ENCODE measurements at regions not wholly inside any gene's neighbourhood (a gene's known extent, or its start where the extent isn't known, plus 50 kb on each side); places are given as distances from the start of the nearest gene placed in this dataset.
"Not testable (repeated sequence)": the region's sequence is repeated elsewhere in the genome, so short reads cannot be mapped to it uniquely, and the experiment has no call there.

- DNase-seq (ENCODE audit: low read depth, low spot score), result no peak
- no peaks in the 10 kb centered on the region; the same call in 1 of the 2 replicates for H3K27me3 ChIP-seq (ENCODE audit: control insufficient read depth, insufficient read depth, low read length)
Measured at GRCh38 chrX:1870421-1870820, 255.6 kb downstream of the ASMT start.

GRCh38 chrX:1871887-1872286 lies 257.0 kb downstream of the ASMT start:
- Histone ChIP-seq H3K9me3 (ENCODE audit: control insufficient read depth, insufficient read depth, low read length) (no peaks in the 10 kb centered on the region), H3K27me3 (ENCODE audit: control insufficient read depth, insufficient read depth, low read length) (no peaks in the 10 kb centered on the region; the same call in 1 of the 2 replicates), H3K4me1 (ENCODE audit: control insufficient read depth, insufficient read depth, low read length) (no peaks in the 10 kb centered on the region), H3K27ac (ENCODE audit: low read length) (no peak overlapping the region), H3K36me3 (ENCODE audit: control insufficient read depth, insufficient read depth, low read length) (no peaks in the 10 kb centered on the region), H3K4me3 (ENCODE audit: low read length) (no peak overlapping the region)
- DNase-seq (ENCODE audit: low read depth, low spot score), result no peak
- WGBS (ENCODE audit: insufficient coverage, insufficient read length), result no CpG with 5 or more reads among the region's 5 CpGs

More at GRCh38 chrX:1870421-1870820, 255.6 kb downstream of the ASMT start:
- no CpG with 5 or more reads among the region's 4 CpGs for WGBS (ENCODE audit: insufficient coverage, insufficient read length)
- H3K36me3 ChIP-seq (ENCODE audit: control insufficient read depth, insufficient read depth, low read length), result no peaks in the 10 kb centered on the region
- H3K4me3 ChIP-seq (ENCODE audit: low read length), result no peak overlapping the region
- H3K9me3 ChIP-seq (ENCODE audit: control insufficient read depth, insufficient read depth, low read length), result no peaks in the 10 kb centered on the region
- H3K27ac ChIP-seq (ENCODE audit: low read length), result no peak overlapping the region
- no peaks in the 10 kb centered on the region for H3K4me1 ChIP-seq (ENCODE audit: control insufficient read depth, insufficient read depth, low read length)

- Histone ChIP-seq H3K36me3 (ENCODE audit: control insufficient read depth, insufficient read depth, low read length) (no peaks in the 10 kb centered on the region), H3K4me3 (ENCODE audit: low read length) (no peak overlapping the region), H3K4me1 (ENCODE audit: control insufficient read depth, insufficient read depth, low read length) (no peaks in the 10 kb centered on the region), H3K27ac (ENCODE audit: low read length) (no peak overlapping the region), H3K27me3 (ENCODE audit: control insufficient read depth, insufficient read depth, low read length) (no peaks in the 10 kb centered on the region; the same call in 1 of the 2 replicates), H3K9me3 (ENCODE audit: control insufficient read depth, insufficient read depth, low read length) (no peaks in the 10 kb centered on the region)
- DNase-seq (ENCODE audit: low read depth, low spot score), result no peak
- WGBS (ENCODE audit: insufficient coverage, insufficient read length), result 100% methylated on average over 1 of the region's 1 CpG
Measured at GRCh38 chrX:1873671-1874070, 258.8 kb downstream of the ASMT start.

- DNase-seq (ENCODE audit: low read depth, low spot score), result no peak
- no CpG with 5 or more reads among the region's 6 CpGs for WGBS (ENCODE audit: insufficient coverage, insufficient read length)
- Histone ChIP-seq H3K4me1 (ENCODE audit: control insufficient read depth, insufficient read depth, low read length) (no peaks in the 10 kb centered on the region), H3K27ac (ENCODE audit: low read length) (no peak overlapping the region), H3K4me3 (ENCODE audit: low read length) (no peak overlapping the region), H3K9me3 (ENCODE audit: control insufficient read depth, insufficient read depth, low read length) (no peaks in the 10 kb centered on the region), H3K36me3 (ENCODE audit: control insufficient read depth, insufficient read depth, low read length) (no peaks in the 10 kb centered on the region), H3K27me3 (ENCODE audit: control insufficient read depth, insufficient read depth, low read length) (no peaks in the 10 kb centered on the region; the same call in 1 of the 2 replicates)
Measured at GRCh38 chrX:1874416-1874815, 259.6 kb downstream of the ASMT start.

- Histone ChIP-seq H3K36me3 (ENCODE audit: control insufficient read depth, insufficient read depth, low read length) (no peaks in the 10 kb centered on the region), H3K4me3 (ENCODE audit: low read length) (no peak overlapping the region), H3K9me3 (ENCODE audit: control insufficient read depth, insufficient read depth, low read length) (no peaks in the 10 kb centered on the region), H3K4me1 (ENCODE audit: control insufficient read depth, insufficient read depth, low read length) (no peaks in the 10 kb centered on the region), H3K27ac (ENCODE audit: low read length) (no peak overlapping the region), H3K27me3 (ENCODE audit: control insufficient read depth, insufficient read depth, low read length) (no peaks in the 10 kb centered on the region; the same call in 1 of the 2 replicates)
- DNase-seq (ENCODE audit: low read depth, low spot score), result no peak
- no CpG with 5 or more reads among the region's 9 CpGs for WGBS (ENCODE audit: insufficient coverage, insufficient read length)
Measured at GRCh38 chrX:1874899-1875298, 260.0 kb downstream of the ASMT start.

- no CpG with 5 or more reads among the region's 7 CpGs for WGBS (ENCODE audit: insufficient coverage, insufficient read length)
- no peak overlapping the region for H3K27ac ChIP-seq (ENCODE audit: low read length)
- no peak for DNase-seq (ENCODE audit: low read depth, low spot score)
- no peaks in the 10 kb centered on the region for H3K36me3 ChIP-seq (ENCODE audit: control insufficient read depth, insufficient read depth, low read length)
- no peaks in the 10 kb centered on the region for H3K4me1 ChIP-seq (ENCODE audit: control insufficient read depth, insufficient read depth, low read length)
- no peaks in the 10 kb centered on the region for H3K9me3 ChIP-seq (ENCODE audit: control insufficient read depth, insufficient read depth, low read length)
- no peak overlapping the region for H3K4me3 ChIP-seq (ENCODE audit: low read length)
- H3K27me3 ChIP-seq (ENCODE audit: control insufficient read depth, insufficient read depth, low read length), result no peaks in the 10 kb centered on the region; the same call in 1 of the 2 replicates
Measured at GRCh38 chrX:1876041-1876440, 261.2 kb downstream of the ASMT start.

GRCh38 chrX:1877780-1878179 lies 262.9 kb downstream of the ASMT start:
- WGBS (ENCODE audit: insufficient coverage, insufficient read length), result no CpG with 5 or more reads among the region's 7 CpGs
- Histone ChIP-seq H3K36me3 (ENCODE audit: control insufficient read depth, insufficient read depth, low read length) (no peaks in the 10 kb centered on the region), H3K4me1 (ENCODE audit: control insufficient read depth, insufficient read depth, low read length) (no peaks in the 10 kb centered on the region), H3K9me3 (ENCODE audit: control insufficient read depth, insufficient read depth, low read length) (no peaks in the 10 kb centered on the region), H3K27ac (ENCODE audit: low read length) (no peak overlapping the region), H3K4me3 (ENCODE audit: low read length) (no peak overlapping the region), H3K27me3 (ENCODE audit: control insufficient read depth, insufficient read depth, low read length) (no peaks in the 10 kb centered on the region; the same call in 1 of the 2 replicates)
- no peak for DNase-seq (ENCODE audit: low read depth, low spot score)

GRCh38 chrX:1880884-1881817 lies 266.3 kb downstream of the ASMT start:
- H3K27me3 ChIP-seq (ENCODE audit: control insufficient read depth, insufficient read depth, low read length); H3K4me3 ChIP-seq (ENCODE audit: low read length); H3K4me1 ChIP-seq (ENCODE audit: control insufficient read depth, insufficient read depth, low read length); H3K9me3 ChIP-seq (ENCODE audit: control insufficient read depth, insufficient read depth, low read length); DNase-seq (ENCODE audit: low read depth, low spot score); H3K36me3 ChIP-seq (ENCODE audit: control insufficient read depth, insufficient read depth, low read length); H3K27ac ChIP-seq (ENCODE audit: low read length): not testable (repeated sequence)
- WGBS (ENCODE audit: insufficient coverage, insufficient read length), result 93% methylated on average over 3 of the region's 10 CpGs

- Histone ChIP-seq H3K27ac (ENCODE audit: low read length) (no peak overlapping the region), H3K36me3 (ENCODE audit: control insufficient read depth, insufficient read depth, low read length) (no peaks in the 10 kb centered on the region), H3K27me3 (ENCODE audit: control insufficient read depth, insufficient read depth, low read length) (no peaks in the 10 kb centered on the region), H3K9me3 (ENCODE audit: control insufficient read depth, insufficient read depth, low read length) (no peaks in the 10 kb centered on the region), H3K4me1 (ENCODE audit: control insufficient read depth, insufficient read depth, low read length) (no peaks in the 10 kb centered on the region), H3K4me3 (ENCODE audit: low read length) (no peak overlapping the region)
- DNase-seq (ENCODE audit: low read depth, low spot score), result no peak
- WGBS (ENCODE audit: insufficient coverage, insufficient read length), result no CpG with 5 or more reads among the region's 8 CpGs
Measured at GRCh38 chrX:1883772-1884171, 268.9 kb downstream of the ASMT start.

- Histone ChIP-seq H3K27ac (ENCODE audit: low read length) (no peak overlapping the region), H3K4me3 (ENCODE audit: low read length) (no peak overlapping the region), H3K36me3 (ENCODE audit: control insufficient read depth, insufficient read depth, low read length) (no peaks in the 10 kb centered on the region), H3K4me1 (ENCODE audit: control insufficient read depth, insufficient read depth, low read length) (no peaks in the 10 kb centered on the region), H3K9me3 (ENCODE audit: control insufficient read depth, insufficient read depth, low read length) (no peaks in the 10 kb centered on the region), H3K27me3 (ENCODE audit: control insufficient read depth, insufficient read depth, low read length) (no peaks in the 10 kb centered on the region)
- no peak for DNase-seq (ENCODE audit: low read depth, low spot score)
- no CpG with 5 or more reads among the region's 1 CpG for WGBS (ENCODE audit: insufficient coverage, insufficient read length)
Measured at GRCh38 chrX:1884446-1884845, 269.6 kb downstream of the ASMT start.

Measured in iPS DF 6.9 (cell line).